HEK293 (cell line): ENCODE measurements at regions not wholly inside any gene's neighbourhood (a gene's known extent, or its start where the extent isn't known, plus 50 kb on each side); places are given as distances from the start of the nearest gene placed in this dataset.
"Not testable (repeated sequence)": the region's sequence is repeated elsewhere in the genome, so short reads cannot be mapped to it uniquely, and the experiment has no call there.

Experiments
- CTCF ChIA-PET: fragments of 350-600 bp; formaldehyde crosslinking; extraction: SDS; loops from one replicate; lab custom pipeline; 2021; ENCODE audit warnings: antibody characterized with exemption; lab: Yijun Ruan, JAX
- POLR2A ChIA-PET: fragments of 300-600 bp; formaldehyde crosslinking; extraction: SDS; loops from one replicate; lab custom pipeline; 2020; ENCODE audit warnings: antibody characterized with exemption, inconsistent platforms; lab: Yijun Ruan, JAX
- H3K27ac ChIP-seq: fragments of 200-500 bp; sonication (Bioruptor generic); 2 replicates; pipeline ENCODE4 v1.5.1; 2014; ENCODE audit warnings: low read depth, low read length, control low read depth, inconsistent platforms; ENCODE audit errors: extremely low read depth
- H3K36me3 ChIP-seq, 2 experiments: fragments of 200-500 bp in 1 of 2; sonication (Bioruptor generic) in 1 of 2; 1 replicate in 1 of 2; 2 replicates in 1 of 2; pipeline ENCODE4 v1.5.1; 2014 to 2017; ENCODE audit warnings: inconsistent platforms in 2 of 2, low read length in 2 of 2; ENCODE audit not compliant: control insufficient read depth in 2 of 2, insufficient read depth in 1 of 2
- H3K4me1 ChIP-seq: fragments of 200-500 bp; sonication (Bioruptor generic); 2 replicates; pipeline ENCODE4 v1.5.1; 2014; ENCODE audit warnings: mild to moderate bottlenecking, low read length, inconsistent platforms; ENCODE audit not compliant: control insufficient read depth, insufficient read depth
- H3K4me3 ChIP-seq: 2 replicates; pipeline ENCODE4 v1.5.1; 2011; ENCODE audit warnings: low read depth, mild to moderate bottlenecking, control low read depth, low read length, moderate library complexity
- H3K9me3 ChIP-seq: fragments of 200-500 bp; sonication (Bioruptor generic); 2 replicates; pipeline ENCODE4 v1.5.1; 2014; ENCODE audit warnings: low read depth, low read length, inconsistent platforms; ENCODE audit not compliant: control insufficient read depth, insufficient read depth
- GFI1B ChIP-seq: fragments of 450-650 bp; formaldehyde crosslinking; IDR thresholded peaks from 2 replicates; pipeline ENCODE4 v1.5.1; 2016; ENCODE audit warnings: missing biosample characterization, missing genetic modification characterization
- GLI4 ChIP-seq: fragments of 450-650 bp; formaldehyde crosslinking; IDR thresholded peaks from 2 replicates; pipeline ENCODE4 v1.5.1; 2016; ENCODE audit warnings: missing biosample characterization, missing genetic modification characterization
- KLF7 ChIP-seq: fragments of 450-650 bp; formaldehyde crosslinking; IDR thresholded peaks from 2 replicates; pipeline ENCODE4 v1.5.1; 2016; ENCODE audit warnings: missing biosample characterization, missing genetic modification characterization, borderline replicate concordance
- SETDB1 ChIP-seq: IDR thresholded peaks from one replicate; pipeline ENCODE4 v1.6.1; 2017; ENCODE audit warnings: mild to moderate bottlenecking, low read length, moderate library complexity, mixed read lengths; ENCODE audit not compliant: insufficient read length
- WT1 ChIP-seq: fragments of 450-650 bp; formaldehyde crosslinking; IDR thresholded peaks from 2 replicates; pipeline ENCODE4 v1.5.1; 2016; ENCODE audit warnings: missing biosample characterization, missing genetic modification characterization
- ZBTB1 ChIP-seq: fragments of 450-650 bp; formaldehyde crosslinking; IDR thresholded peaks from 2 replicates; pipeline ENCODE4 v1.5.1; 2016; ENCODE audit warnings: missing biosample characterization, missing genetic modification characterization
- ZFHX2 ChIP-seq: fragments of 450-650 bp; formaldehyde crosslinking; conservative IDR thresholded peaks from 2 replicates; pipeline ENCODE4 v1.5.1; 2016; ENCODE audit warnings: missing biosample characterization, missing genetic modification characterization
- ZFP41 ChIP-seq: fragments of 450-650 bp; formaldehyde crosslinking; IDR thresholded peaks from 2 replicates; pipeline ENCODE4 v1.5.1; 2016; ENCODE audit warnings: missing biosample characterization, missing genetic modification characterization, borderline replicate concordance
- ZNF18 ChIP-seq: fragments of 450-650 bp; formaldehyde crosslinking; IDR thresholded peaks from 2 replicates; pipeline ENCODE4 v1.5.1; 2016; ENCODE audit warnings: missing biosample characterization, missing genetic modification characterization
- ZNF274 ChIP-seq, 2 experiments: fragments of 200-500 bp in 1 of 2; fragments of 450-650 bp in 1 of 2; sonication (Bioruptor generic) in 1 of 2; formaldehyde crosslinking in 1 of 2; IDR thresholded peaks; 2 replicates each; pipeline versions ENCODE4 v1.5.1 to v1.6.1; 2014 to 2016; ENCODE audit warnings: borderline replicate concordance in 1 of 2, inconsistent platforms in 1 of 2, low read length in 1 of 2, missing biosample characterization in 1 of 2, missing genetic modification characterization in 1 of 2
- ZNF311 ChIP-seq: fragments of 450-650 bp; formaldehyde crosslinking; IDR thresholded peaks from 2 replicates; pipeline ENCODE4 v1.5.1; 2017; ENCODE audit warnings: missing biosample characterization, missing genetic modification characterization, borderline replicate concordance
- ZNF423 ChIP-seq: fragments of 450-650 bp; formaldehyde crosslinking; IDR thresholded peaks from 2 replicates; pipeline ENCODE4 v1.5.1; 2016; ENCODE audit warnings: missing biosample characterization, missing genetic modification characterization
- ZNF529 ChIP-seq: fragments of 450-650 bp; formaldehyde crosslinking; IDR thresholded peaks from 2 replicates; pipeline ENCODE4 v1.5.1; 2017; ENCODE audit warnings: missing genetic modification characterization, missing biosample characterization; ENCODE audit not compliant: insufficient replicate concordance
- ZNF677 ChIP-seq: fragments of 450-650 bp; IDR thresholded peaks from 2 replicates; pipeline ENCODE4 v1.5.0; 2018; ENCODE audit warnings: missing biosample characterization, mild to moderate bottlenecking, missing genetic modification characterization, moderate library complexity
- ZNF792 ChIP-seq: fragments of 450-650 bp; formaldehyde crosslinking; IDR thresholded peaks from 2 replicates; pipeline ENCODE4 v1.5.1; 2016; ENCODE audit warnings: missing biosample characterization, missing genetic modification characterization
- ZNF830 ChIP-seq: fragments of 450-650 bp; IDR thresholded peaks from 2 replicates; pipeline ENCODE4 v1.5.0; 2018; ENCODE audit warnings: missing biosample characterization, missing genetic modification characterization, low read depth, mild to moderate bottlenecking, moderate library complexity
- ZSCAN18 ChIP-seq: fragments of 450-650 bp; formaldehyde crosslinking; IDR thresholded peaks from 2 replicates; pipeline ENCODE4 v1.5.1; 2016; ENCODE audit warnings: missing biosample characterization, missing genetic modification characterization
- ZSCAN23 ChIP-seq: fragments of 450-650 bp; formaldehyde crosslinking; IDR thresholded peaks from 2 replicates; pipeline ENCODE4 v1.5.1; 2016; ENCODE audit warnings: missing biosample characterization, missing genetic modification characterization
- ZSCAN4 ChIP-seq: fragments of 450-650 bp; formaldehyde crosslinking; IDR thresholded peaks from 2 replicates; pipeline ENCODE4 v1.5.1; 2017; ENCODE audit warnings: missing biosample characterization, missing genetic modification characterization

GRCh38 chr4:10226756-10227155, 110.2 kb upstream of the WDR1 start:
- ChIA-PET CTCF (no interaction called here), POLR2A (no interaction called here)
- Histone ChIP-seq H3K4me3 (no peak overlapping the region), H3K9me3 (no peaks in the 10 kb centered on the region), H3K27ac (no peak overlapping the region), H3K4me1 (no peaks in the 10 kb centered on the region), H3K36me3 (no peaks in the 10 kb centered on the region)
- TF ChIP-seq KLF7: no peak
- TF ChIP-seq ZBTB1 (tag by site-specific recombination): no peak
- TF ChIP-seq WT1 (tag by site-specific recombination): no peak
- no peak for TF ChIP-seq ZSCAN4 (tag by site-specific recombination)
- TF ChIP-seq ZSCAN18 (tag by site-specific recombination): no peak
- TF ChIP-seq GLI4: no peak
- no peak for TF ChIP-seq ZNF311 (tag by site-specific recombination)
- no peak for TF ChIP-seq ZNF792
- TF ChIP-seq ZNF529 (tag by site-specific recombination): no peak
- no peak for TF ChIP-seq GFI1B (tag by site-specific recombination)
- TF ChIP-seq ZFHX2 (tag by site-specific recombination): no peak
- TF ChIP-seq SETDB1: no peak
- no peak for TF ChIP-seq ZNF830 (tag by site-specific recombination)
- no peak for TF ChIP-seq ZNF423
- no peak for TF ChIP-seq ZNF274 (IDR thresholded peaks at IDR 0.05; ENCODE audit: low read length)
- TF ChIP-seq ZNF274 (tag by site-specific recombination; IDR thresholded peaks at IDR 0.05; ENCODE audit: borderline replicate concordance): no peak

GRCh38 chr4:10225096-10225495, 108.5 kb upstream of the WDR1 start:
- Histone ChIP-seq H3K27ac (no peak overlapping the region), H3K4me1 (no peaks in the 10 kb centered on the region), H3K36me3 (no peaks in the 10 kb centered on the region), H3K4me3 (no peak overlapping the region), H3K9me3 (no peaks in the 10 kb centered on the region)
- TF ChIP-seq ZFP41 (tag by site-specific recombination): no peak
- TF ChIP-seq ZSCAN23 (tag by site-specific recombination): no peak
- POLR2A ChIA-PET: no interaction called here
- CTCF ChIA-PET: interaction anchor here (1.0 kb wide), 1 partner anchor 178 kb away, joined by 3 read pairs; no protein-coding TSS in a partner anchor

GRCh38 chr4:10223782-10224181, 107.2 kb upstream of the WDR1 start:
- Histone ChIP-seq H3K4me1 (no peaks in the 10 kb centered on the region), H3K4me3 (no peak overlapping the region), H3K27ac (no peak overlapping the region), H3K9me3 (no peaks in the 10 kb centered on the region), H3K36me3 (no peaks in the 10 kb centered on the region)
- no peak for TF ChIP-seq ZNF18
- no peak for TF ChIP-seq ZNF677
- ChIA-PET POLR2A (no interaction called here), CTCF (no interaction called here)

GRCh38 chr4:10213481-10213880, 96.9 kb upstream of the WDR1 start:
- H3K9me3 ChIP-seq, H3K27ac ChIP-seq, H3K36me3 ChIP-seq, H3K4me1 ChIP-seq, H3K4me3 ChIP-seq, POLR2A ChIA-PET, CTCF ChIA-PET: not testable (repeated sequence)
